AG04450 (cell line): ENCODE measurements at regions not wholly inside any gene's neighbourhood (a gene's known extent, or its start where the extent isn't known, plus 50 kb on each side); places are given as distances from the start of the nearest gene placed in this dataset.

Source experiments
- CTCF ChIA-PET: fragments of 300-600, 350-600 bp; formaldehyde crosslinking; extraction: SDS; loops from one replicate; lab custom pipeline; 2022; ENCODE audit warnings: antibody characterized with exemption, inconsistent platforms; lab: Charles Lee
- POLR2A ChIA-PET: fragments of 350-600 bp; formaldehyde crosslinking; extraction: SDS; loops from one replicate; lab custom pipeline; 2021; ENCODE audit warnings: antibody characterized with exemption, inconsistent platforms; lab: Yijun Ruan, JAX
- DNase-seq: peaks from one replicate; pipeline ENCODE4 v3.0.0-alpha.2; 2011; ENCODE audit warnings: low read depth, low spot score
- H3K27ac ChIP-seq: one replicate; pipeline ENCODE4 v1.5.1; 2012; ENCODE audit warnings: low read depth, low read length, control low read depth
- H3K27me3 ChIP-seq: one replicate; pipeline ENCODE4 v1.6.0; 2012; ENCODE audit warnings: low read length; ENCODE audit not compliant: control insufficient read depth, insufficient read depth
- H3K4me3 ChIP-seq: 2 replicates; pipeline ENCODE4 v1.5.1; 2011; ENCODE audit warnings: mild to moderate bottlenecking, low read depth, low read length, control low read depth
- H3K9me3 ChIP-seq: 2 replicates; pipeline ENCODE4 v1.5.1; 2012; ENCODE audit warnings: low read length; ENCODE audit not compliant: control insufficient read depth, insufficient read depth
- TF ChIP-seq, protein P1 (sequence below): IDR thresholded peaks from 2 replicates; pipeline ENCODE4 v1.5.1; 2011; ENCODE audit warnings: low read depth, low read length, control low read depth, inconsistent platforms

- no peak for DNase-seq
- Histone ChIP-seq H3K27me3 (peaks cover 2% of the 10 kb centered on the region), H3K4me3 (no peak overlapping the region), H3K27ac (no peak overlapping the region), H3K9me3 (no peaks in the 10 kb centered on the region)
- CTCF ChIA-PET: no interaction called here
- POLR2A ChIA-PET: no interaction called here
- TF ChIP-seq, protein P1, sequence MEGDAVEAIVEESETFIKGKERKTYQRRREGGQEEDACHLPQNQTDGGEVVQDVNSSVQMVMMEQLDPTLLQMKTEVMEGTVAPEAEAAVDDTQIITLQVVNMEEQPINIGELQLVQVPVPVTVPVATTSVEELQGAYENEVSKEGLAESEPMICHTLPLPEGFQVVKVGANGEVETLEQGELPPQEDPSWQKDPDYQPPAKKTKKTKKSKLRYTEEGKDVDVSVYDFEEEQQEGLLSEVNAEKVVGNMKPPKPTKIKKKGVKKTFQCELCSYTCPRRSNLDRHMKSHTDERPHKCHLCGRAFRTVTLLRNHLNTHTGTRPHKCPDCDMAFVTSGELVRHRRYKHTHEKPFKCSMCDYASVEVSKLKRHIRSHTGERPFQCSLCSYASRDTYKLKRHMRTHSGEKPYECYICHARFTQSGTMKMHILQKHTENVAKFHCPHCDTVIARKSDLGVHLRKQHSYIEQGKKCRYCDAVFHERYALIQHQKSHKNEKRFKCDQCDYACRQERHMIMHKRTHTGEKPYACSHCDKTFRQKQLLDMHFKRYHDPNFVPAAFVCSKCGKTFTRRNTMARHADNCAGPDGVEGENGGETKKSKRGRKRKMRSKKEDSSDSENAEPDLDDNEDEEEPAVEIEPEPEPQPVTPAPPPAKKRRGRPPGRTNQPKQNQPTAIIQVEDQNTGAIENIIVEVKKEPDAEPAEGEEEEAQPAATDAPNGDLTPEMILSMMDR: no peak
Measured at GRCh38 chr1:87178441-87178840, 150.2 kb upstream of the LMO4 start.

DNA sequence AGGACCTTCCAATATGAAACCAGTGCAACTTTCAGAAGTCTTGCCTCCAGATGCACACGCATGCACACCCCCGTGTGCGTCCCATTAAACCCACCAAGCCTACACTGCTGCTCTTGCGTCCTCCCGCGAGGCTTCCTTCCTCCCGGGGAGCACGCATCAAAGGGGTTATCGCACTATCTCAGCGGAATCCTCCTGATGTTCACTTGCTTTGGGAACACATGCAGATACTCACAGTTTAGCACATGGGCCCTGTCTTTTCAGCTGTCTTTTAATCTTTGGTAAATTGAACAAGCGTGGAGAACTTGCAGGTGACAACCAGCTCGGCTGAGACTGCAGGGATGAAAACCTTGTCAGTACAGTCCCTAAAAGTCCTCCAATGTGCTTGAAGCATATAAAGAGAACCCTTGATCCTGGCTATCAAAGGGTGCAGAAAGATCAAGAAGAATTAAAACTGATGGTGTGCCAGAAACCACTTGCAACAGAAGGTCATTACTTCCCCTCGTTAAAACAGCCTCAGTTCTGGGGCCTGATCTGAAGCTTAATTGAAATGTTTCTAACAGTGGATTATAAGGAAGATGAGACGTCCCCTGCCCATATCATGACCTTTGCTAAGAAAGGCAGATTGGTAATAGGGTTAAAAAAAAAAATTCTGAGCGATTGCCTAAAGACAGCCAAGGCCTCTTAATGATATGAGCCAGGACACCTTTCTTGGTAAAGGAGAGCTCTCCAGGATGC is 149.4 kb upstream of the LMO4 start:
- no peak overlapping the region for H3K4me3 ChIP-seq
- H3K9me3 ChIP-seq: no peaks in the 10 kb centered on the region
- ChIA-PET POLR2A (no interaction called here), CTCF (no interaction called here)
- DNase-seq: no peak
- H3K27ac ChIP-seq: no peak overlapping the region
- peaks cover 2% of the 10 kb centered on the region for H3K27me3 ChIP-seq
- TF ChIP-seq, protein P1: no peak

GRCh38 chr1:87179851-87180519 is 148.7 kb upstream of the LMO4 start:
- ChIA-PET CTCF (no interaction called here), POLR2A (no interaction called here)
- no peak for DNase-seq
- TF ChIP-seq, protein P1: no peak
- Histone ChIP-seq H3K27me3 (peaks cover 2% of the 10 kb centered on the region), H3K9me3 (no peaks in the 10 kb centered on the region), H3K4me3 (no peak overlapping the region), H3K27ac (no peak overlapping the region)

DNA sequence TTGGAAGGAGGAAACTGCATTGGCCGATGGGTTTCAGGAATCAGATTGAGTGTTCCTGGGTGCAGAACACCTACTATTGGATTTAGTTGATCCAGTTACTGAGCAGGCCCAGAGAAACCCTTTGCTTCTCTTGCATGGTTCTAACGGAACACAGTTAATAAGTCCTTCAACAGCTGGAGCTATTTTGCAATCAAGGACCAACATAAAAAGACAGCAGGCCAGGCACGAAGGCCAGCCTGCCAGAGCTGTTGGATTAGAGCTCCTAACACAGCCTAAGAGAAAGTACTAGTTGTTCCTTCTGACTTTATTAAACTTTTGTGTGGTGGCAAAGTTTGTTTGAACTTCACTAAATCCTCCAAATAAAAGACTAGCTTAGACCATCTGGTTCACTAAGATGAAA is 148.0 kb upstream of the LMO4 start:
- DNase-seq: no peak
- Histone ChIP-seq H3K27me3 (peaks cover 2% of the 10 kb centered on the region), H3K4me3 (no peak overlapping the region), H3K9me3 (no peaks in the 10 kb centered on the region), H3K27ac (no peak overlapping the region)
- ChIA-PET CTCF (no interaction called here), POLR2A (no interaction called here)
- TF ChIP-seq, protein P1: no peak

DNA sequence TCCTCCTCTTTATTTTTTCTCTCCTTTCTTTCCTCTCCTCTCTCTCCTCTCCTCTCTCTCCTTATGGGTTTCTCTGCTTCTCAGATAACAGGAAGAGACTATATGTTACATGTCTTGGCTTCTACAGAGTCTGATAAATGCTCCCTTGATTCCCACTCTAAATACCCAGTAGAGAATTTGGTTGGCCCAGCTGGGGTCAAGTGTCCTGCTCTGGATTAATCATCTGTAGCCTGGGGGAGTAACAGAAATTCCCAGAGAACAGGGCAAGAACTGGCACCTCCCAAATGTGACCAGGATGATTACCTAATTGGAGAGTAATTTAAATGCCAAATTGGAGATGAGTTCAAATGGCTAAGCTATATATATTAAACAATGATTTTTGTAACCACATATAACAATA is 146.1 kb upstream of the LMO4 start:
- Histone ChIP-seq H3K27ac (no peak overlapping the region), H3K27me3 (peaks cover 2% of the 10 kb centered on the region), H3K4me3 (no peak overlapping the region), H3K9me3 (no peaks in the 10 kb centered on the region)
- DNase-seq: no peak
- POLR2A ChIA-PET: no interaction called here
- CTCF ChIA-PET: interaction anchor here (1.3 kb wide), 1 partner anchor 30 kb away, joined by 3 read pairs; no protein-coding TSS in a partner anchor
- TF ChIP-seq, protein P1: no peak
